Superior temporal gyrus (tissue), 1 donor: ENCODE measurements at regions not wholly inside any gene's neighbourhood (a gene's known extent, or its start where the extent isn't known, plus 50 kb on each side); places are given as distances from the start of the nearest gene placed in this dataset.

Experiments
- DNase-seq: peaks from one replicate; pipeline ENCODE4 v3.0.0-alpha.2; 2016; ENCODE audit errors: extremely low spot score

GRCh38 chr18:56278421-56279003 lies 359.9 kb downstream of the TXNL1 start:
- DNase-seq = no peak

DNA sequence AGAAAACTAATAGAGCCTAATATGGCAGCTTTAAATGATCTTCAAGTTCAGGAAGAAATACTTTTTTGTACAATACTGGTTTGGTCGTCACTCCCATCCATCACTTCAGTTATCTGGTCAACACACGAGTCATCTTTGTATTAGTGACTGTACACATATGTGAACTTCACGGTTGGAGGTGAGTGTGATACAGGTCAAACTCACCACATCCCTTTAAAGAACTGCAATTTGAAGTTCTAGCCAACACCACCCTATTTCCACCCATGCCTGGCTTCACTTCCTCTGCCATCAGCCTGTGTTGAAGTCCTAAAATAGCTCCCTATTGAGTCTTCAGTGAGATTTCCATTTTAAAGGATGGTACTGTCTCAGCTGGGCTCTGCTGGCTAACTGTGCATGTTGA lies 361.9 kb downstream of the TXNL1 start:
- no peak for DNase-seq

GRCh38 chr18:56273541-56274219 lies 364.7 kb downstream of the TXNL1 start:
- DNase-seq = no peak

DNA sequence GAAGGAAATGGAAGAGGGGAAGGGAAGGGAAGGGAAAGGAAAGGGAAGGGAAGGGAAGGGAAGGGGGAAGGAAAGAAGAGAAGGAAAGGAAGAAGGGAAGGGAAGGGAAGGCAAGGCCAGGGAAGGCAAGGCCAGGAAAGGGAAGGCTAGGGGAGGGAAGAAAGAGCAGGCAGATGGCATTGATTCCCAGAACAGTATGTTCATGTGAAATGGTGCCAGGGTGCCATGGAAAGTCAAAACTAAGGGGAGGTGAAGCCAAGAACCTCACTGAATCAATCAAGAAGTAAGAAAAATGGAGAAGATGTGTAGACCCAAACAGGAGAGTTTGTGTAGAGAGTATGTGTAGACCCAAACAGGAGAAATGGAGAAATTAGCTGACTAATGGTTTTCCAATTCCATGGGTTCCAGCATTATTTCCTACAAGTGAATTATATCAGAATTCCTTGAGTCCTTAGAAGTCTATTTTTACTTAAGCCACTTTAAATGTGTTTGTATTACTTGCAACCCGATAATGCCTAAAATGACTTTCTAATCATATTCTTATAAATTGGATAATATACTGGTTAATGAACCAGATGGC lies 367.6 kb downstream of the TXNL1 start:
- no peak for DNase-seq

- DNase-seq = no peak
Measured at GRCh38 chr18:56269958-56270357, 368.4 kb downstream of the TXNL1 start.

DNA sequence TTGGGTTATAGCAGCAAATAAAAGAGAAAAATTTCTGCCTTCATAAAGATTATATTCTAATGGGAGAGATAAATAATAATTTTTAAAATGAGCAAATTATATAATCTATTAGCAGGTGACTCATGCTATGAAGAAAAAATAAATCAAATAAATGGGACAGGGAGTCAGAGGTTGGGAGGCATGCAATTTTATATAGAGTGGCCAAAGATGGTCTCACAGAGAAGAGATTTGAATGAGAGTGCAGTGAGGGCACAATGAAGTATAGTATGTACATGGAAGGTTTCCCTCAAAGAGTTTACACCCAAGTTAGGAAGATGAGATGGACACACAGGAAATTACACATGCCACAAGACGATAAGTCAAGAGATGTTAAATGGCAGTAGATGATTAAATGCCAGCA lies 369.4 kb downstream of the TXNL1 start:
- no peak for DNase-seq

GRCh38 chr18:56267334-56267733 lies 371.1 kb downstream of the TXNL1 start:
- DNase-seq = no peak

DNA sequence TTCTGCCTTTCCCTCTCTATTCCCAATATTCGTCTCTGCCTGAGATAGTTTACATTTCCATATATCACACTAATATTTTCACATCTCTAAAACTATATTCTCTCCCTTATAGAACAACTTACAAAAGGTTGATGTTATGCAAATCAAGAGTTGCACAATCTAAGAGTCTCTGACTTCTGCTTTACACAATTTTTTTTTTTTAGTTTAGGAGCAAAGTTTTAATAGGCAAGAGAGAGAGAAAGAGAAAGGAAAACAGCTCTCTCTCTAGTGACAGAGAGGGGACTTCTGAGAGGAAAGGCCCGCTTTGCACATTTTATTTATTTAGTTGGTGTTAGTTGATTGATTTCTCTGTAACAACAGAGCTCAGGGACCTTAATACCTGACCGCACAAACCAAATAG lies 380.2 kb downstream of the TXNL1 start:
- no peak for DNase-seq

- no peak for DNase-seq
Measured at GRCh38 chr18:56257205-56257604, 381.2 kb downstream of the TXNL1 start.

GRCh38 chr18:56256659-56257058 lies 381.7 kb downstream of the TXNL1 start:
- no peak for DNase-seq

DNA sequence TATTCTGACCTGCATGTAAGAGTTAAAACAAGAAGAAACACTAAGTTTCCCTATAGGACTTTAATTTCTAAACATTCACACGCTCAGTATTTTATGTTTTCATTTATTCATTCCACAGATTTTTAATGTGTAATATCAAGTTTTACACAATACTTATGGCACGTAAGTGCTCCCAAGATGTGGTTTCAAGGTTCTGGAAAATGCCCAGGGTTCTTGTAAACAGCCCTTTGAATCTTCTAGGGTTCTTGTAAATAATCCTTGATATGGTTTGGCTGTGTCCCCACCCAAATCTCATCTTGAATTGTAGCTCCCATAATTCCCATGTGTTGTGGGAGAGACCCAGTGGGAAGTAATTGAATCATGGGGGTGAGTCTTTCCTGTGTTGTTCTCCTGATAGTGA lies 383.0 kb downstream of the TXNL1 start:
- no peak for DNase-seq

- no peak for DNase-seq
Measured at GRCh38 chr18:56252456-56252855, 385.9 kb downstream of the TXNL1 start.

DNA sequence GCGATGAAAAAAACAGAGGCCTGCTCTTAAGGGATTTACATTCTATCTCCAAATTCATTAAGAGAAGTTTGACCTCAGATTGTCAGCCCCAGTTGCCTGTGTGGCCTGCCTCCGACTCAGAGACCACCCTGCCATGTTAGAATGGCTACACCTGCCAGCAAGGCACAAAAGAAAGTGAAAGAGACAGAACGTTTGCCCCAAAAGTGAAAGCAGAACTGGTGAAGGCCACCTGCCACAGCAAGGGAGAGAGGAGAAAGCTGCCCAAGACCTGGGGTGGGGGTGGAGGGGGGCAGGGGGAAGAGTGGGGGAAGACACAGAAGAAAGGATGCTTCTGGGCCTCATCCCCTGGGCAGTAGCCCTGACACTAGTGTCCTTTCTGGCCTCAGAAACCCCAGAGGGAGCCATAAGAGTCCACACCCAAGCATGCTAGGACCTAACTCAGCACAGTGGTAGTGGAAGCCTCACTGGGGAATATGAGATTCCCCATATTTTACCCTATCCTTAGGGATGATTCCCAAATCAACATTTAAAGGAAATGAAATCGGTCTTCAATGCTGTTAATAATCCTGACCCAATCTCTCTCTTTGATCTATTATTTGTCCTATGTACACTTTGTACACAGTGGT lies 389.7 kb downstream of the TXNL1 start:
- DNase-seq = no peak

- DNase-seq = no peak
Measured at GRCh38 chr18:56246916-56247315, 391.5 kb downstream of the TXNL1 start.

DNA sequence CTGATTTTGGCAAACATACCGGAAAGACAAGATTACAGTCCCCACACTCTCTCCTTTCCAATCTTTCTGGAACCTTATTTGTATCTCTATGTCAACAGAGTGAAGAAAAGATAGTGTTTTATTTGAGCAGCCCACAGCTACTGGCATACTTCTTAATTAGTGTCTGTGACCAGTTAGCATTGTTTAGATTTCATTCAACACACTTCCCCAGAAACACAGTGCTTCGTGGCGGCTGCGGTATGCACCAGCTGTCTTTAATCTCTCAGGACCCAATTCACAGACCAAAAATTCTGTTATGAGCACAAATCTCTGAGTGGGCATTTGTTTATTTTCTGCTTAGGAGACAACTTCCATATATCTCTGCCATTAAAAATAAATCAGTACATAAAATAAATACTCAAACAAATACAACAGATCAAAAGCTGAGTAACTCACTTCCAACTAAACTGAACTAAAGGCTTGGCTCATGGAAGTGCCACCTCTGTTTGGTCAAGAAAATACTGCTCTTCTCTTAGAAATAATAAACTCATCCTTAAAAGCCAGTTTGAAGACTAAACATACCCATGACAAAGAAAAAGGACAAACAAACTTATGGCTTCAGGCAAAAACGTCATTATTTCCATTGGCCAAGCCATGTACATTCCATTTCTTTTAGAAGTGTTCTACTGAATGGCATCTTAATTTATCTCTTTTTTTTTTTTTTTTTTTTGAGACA lies 392.4 kb downstream of the TXNL1 start:
- no peak for DNase-seq

GRCh38 chr18:56240405-56240804 lies 398.0 kb downstream of the TXNL1 start:
- DNase-seq = no peak

GRCh38 chr18:56238576-56238975 lies 399.8 kb downstream of the TXNL1 start:
- DNase-seq = no peak

- DNase-seq = no peak
Measured at GRCh38 chr18:56235481-56236013, 402.8 kb downstream of the TXNL1 start.

DNA sequence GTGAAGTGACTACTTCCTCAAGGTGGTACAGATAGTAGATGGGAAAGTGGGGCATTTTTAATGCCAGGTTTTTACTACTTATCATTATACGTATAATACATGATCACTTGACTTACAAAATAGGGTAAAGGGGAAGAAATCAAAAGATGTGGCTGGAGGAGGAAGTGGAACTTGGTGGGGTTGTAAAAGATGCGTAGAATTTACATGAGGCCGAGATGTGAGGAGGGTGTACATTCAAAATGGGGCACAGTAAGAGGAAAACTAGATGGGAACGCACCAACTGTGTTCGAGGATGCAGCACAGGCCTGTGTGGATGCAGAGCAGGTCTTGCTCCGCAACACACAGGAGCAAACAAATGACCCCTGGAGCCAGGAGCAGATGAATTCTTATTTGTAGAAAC lies 403.3 kb downstream of the TXNL1 start:
- DNase-seq = no peak

- peak; percentile 64 for DNase-seq
Measured at GRCh38 chr18:56233595-56233994, 404.8 kb downstream of the TXNL1 start.

- DNase-seq = no peak
Measured at GRCh38 chr18:56226025-56226424, 412.4 kb downstream of the TXNL1 start.
